Erythroblast (primary cell): ENCODE measurements at regions not wholly inside any gene's neighbourhood (a gene's known extent, or its start where the extent isn't known, plus 50 kb on each side); places are given as distances from the start of the nearest gene placed in this dataset.

Experiments
- GATA1 ChIP-seq: IDR thresholded peaks from 2 replicates; pipeline ENCODE4 v1.6.1; 2011; ENCODE audit warnings: low read depth, mild to moderate bottlenecking, control low read depth, low read length, moderate library complexity
- POLR2A ChIP-seq: IDR thresholded peaks from 2 replicates; pipeline ENCODE4 v1.6.1; 2011; ENCODE audit warnings: mild to moderate bottlenecking, low read length

GRCh38 chr12:42918443-42918842 is 328.9 kb upstream of the PRICKLE1 start:
- TF ChIP-seq POLR2A, result no peak
- no peak for TF ChIP-seq GATA1
